ENCODE measurements at regions not wholly inside any gene's neighbourhood (a gene's known extent, or its start where the extent isn't known, plus 50 kb on each side); places are given as distances from the start of the nearest gene placed in this dataset.

DNA sequence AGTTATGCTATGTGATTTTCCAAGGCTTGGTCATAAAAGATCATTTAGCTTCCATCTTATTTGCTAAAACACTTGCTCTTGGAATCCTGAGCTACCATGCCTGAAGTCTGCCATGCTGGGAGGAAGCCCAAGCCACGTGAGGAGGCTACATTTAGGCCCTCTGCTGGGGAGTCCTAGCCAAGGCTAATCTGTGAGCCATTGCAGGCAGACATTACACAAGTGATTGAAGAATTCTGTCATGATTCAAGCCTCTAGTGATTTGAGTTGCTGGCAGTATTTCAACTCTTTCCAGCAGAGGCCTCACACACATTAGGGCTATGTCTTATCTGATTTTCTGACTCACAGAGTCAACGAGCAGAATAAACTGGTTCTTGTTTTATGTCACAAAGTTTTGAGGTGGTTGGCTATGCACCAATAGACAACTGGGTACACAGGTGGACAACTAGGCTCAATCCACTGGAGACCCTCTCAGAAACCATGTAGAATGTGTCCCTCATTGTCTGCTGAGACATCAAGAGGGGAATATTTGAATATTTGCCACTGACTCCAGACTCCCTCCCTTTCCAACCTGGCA, 227.2 kb upstream of the SULF2 start:
- TF ChIP-seq, protein P1, sequence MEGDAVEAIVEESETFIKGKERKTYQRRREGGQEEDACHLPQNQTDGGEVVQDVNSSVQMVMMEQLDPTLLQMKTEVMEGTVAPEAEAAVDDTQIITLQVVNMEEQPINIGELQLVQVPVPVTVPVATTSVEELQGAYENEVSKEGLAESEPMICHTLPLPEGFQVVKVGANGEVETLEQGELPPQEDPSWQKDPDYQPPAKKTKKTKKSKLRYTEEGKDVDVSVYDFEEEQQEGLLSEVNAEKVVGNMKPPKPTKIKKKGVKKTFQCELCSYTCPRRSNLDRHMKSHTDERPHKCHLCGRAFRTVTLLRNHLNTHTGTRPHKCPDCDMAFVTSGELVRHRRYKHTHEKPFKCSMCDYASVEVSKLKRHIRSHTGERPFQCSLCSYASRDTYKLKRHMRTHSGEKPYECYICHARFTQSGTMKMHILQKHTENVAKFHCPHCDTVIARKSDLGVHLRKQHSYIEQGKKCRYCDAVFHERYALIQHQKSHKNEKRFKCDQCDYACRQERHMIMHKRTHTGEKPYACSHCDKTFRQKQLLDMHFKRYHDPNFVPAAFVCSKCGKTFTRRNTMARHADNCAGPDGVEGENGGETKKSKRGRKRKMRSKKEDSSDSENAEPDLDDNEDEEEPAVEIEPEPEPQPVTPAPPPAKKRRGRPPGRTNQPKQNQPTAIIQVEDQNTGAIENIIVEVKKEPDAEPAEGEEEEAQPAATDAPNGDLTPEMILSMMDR (IDR thresholded peaks at IDR 0.05; ENCODE audit: extremely low read depth, insufficient read depth, missing control alignments) = no peak
- no peak for DNase-seq (ENCODE audit: low spot score)
- in situ Hi-C loops (cut with MboI; ENCODE audit: low pct_unique_long_range_greater_than_20kb, low sequenced_read_pairs, unreplicated experiment) = no loop called here

- TF ChIP-seq, protein P1 (IDR thresholded peaks at IDR 0.05; ENCODE audit: extremely low read depth, insufficient read depth, missing control alignments) = no peak
- no peak for DNase-seq (ENCODE audit: low spot score)
- in situ Hi-C loops (cut with MboI; ENCODE audit: low pct_unique_long_range_greater_than_20kb, low sequenced_read_pairs, unreplicated experiment) = no loop called here
Observed at GRCh38 chr20:48011025-48011424, 225.7 kb upstream of the SULF2 start.

- in situ Hi-C loops (cut with MboI; ENCODE audit: low pct_unique_long_range_greater_than_20kb, low sequenced_read_pairs, unreplicated experiment) = no loop called here
- no peak for DNase-seq (ENCODE audit: low spot score)
Observed at GRCh38 chr20:48010623-48011022, 225.3 kb upstream of the SULF2 start.

GRCh38 chr20:48008850-48009515, 223.7 kb upstream of the SULF2 start:
- in situ Hi-C loops (cut with MboI; ENCODE audit: low pct_unique_long_range_greater_than_20kb, low sequenced_read_pairs, unreplicated experiment) = no loop called here
- TF ChIP-seq, protein P1 (IDR thresholded peaks at IDR 0.05; ENCODE audit: extremely low read depth, insufficient read depth, missing control alignments) = no peak

More at GRCh38 chr20:48010623-48011022, 225.3 kb upstream of the SULF2 start:
- TF ChIP-seq, protein P1 (IDR thresholded peaks at IDR 0.05; ENCODE audit: extremely low read depth, insufficient read depth, missing control alignments) = no peak

GRCh38 chr20:48007351-48007750, 222.1 kb upstream of the SULF2 start:
- DNase-seq (ENCODE audit: low spot score) = no peak
- in situ Hi-C loops (cut with MboI; ENCODE audit: low pct_unique_long_range_greater_than_20kb, low sequenced_read_pairs, unreplicated experiment) = no loop called here
- TF ChIP-seq, protein P1 (IDR thresholded peaks at IDR 0.05; ENCODE audit: extremely low read depth, insufficient read depth, missing control alignments) = no peak

More at GRCh38 chr20:48008850-48009515, 223.7 kb upstream of the SULF2 start:
- DNase-seq (ENCODE audit: low spot score) = no peak

GRCh38 chr20:48006036-48006833, 221.0 kb upstream of the SULF2 start:
- TF ChIP-seq, protein P1 (IDR thresholded peaks at IDR 0.05; ENCODE audit: extremely low read depth, insufficient read depth, missing control alignments) = no peak
- in situ Hi-C loops (cut with MboI; ENCODE audit: low pct_unique_long_range_greater_than_20kb, low sequenced_read_pairs, unreplicated experiment) = no loop called here
- DNase-seq (ENCODE audit: low spot score) = no peak
